Fibroblast of the aortic adventitia (primary cell): ENCODE measurements at regions not wholly inside any gene's neighbourhood (a gene's known extent, or its start where the extent isn't known, plus 50 kb on each side); places are given as distances from the start of the nearest gene placed in this dataset.

Experiments used
- DNase-seq: peaks from one replicate; pipeline ENCODE4 v3.0.0-alpha.2; 2010; ENCODE audit warnings: low read depth
- H3K4me3 ChIP-seq: 2 replicates; pipeline ENCODE4 v1.5.1; 2011; ENCODE audit warnings: low read depth, mild to moderate bottlenecking, control low read depth, low read length, moderate library complexity
- TF ChIP-seq, protein P1 (sequence below): IDR thresholded peaks from 2 replicates; pipeline ENCODE4 v1.5.1; 2011; ENCODE audit warnings: mild to moderate bottlenecking, low read length, control low read depth, inconsistent platforms; ENCODE audit not compliant: insufficient read depth

DNA sequence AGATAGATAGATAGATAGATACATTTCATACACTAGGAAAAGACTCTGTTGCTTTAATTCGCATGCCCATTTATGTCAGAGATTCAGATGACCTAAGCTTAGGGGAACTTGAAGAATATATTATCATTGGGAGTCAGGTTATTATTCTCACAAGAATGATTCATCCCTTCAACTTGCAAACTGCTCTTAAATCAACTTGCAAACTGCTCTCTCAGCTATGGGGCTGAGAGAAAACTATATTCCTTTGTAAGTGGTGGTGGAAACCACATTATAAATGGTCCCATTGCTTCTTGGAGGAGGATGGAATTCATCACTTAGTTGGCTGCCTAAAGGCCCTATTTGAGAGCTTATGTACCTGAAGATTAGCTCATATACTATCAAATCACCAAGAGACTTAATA lies 160.9 kb upstream of the STAC start:
- peak; percentile 52 for DNase-seq
- no peak overlapping the region for H3K4me3 ChIP-seq
- TF ChIP-seq, protein P1, sequence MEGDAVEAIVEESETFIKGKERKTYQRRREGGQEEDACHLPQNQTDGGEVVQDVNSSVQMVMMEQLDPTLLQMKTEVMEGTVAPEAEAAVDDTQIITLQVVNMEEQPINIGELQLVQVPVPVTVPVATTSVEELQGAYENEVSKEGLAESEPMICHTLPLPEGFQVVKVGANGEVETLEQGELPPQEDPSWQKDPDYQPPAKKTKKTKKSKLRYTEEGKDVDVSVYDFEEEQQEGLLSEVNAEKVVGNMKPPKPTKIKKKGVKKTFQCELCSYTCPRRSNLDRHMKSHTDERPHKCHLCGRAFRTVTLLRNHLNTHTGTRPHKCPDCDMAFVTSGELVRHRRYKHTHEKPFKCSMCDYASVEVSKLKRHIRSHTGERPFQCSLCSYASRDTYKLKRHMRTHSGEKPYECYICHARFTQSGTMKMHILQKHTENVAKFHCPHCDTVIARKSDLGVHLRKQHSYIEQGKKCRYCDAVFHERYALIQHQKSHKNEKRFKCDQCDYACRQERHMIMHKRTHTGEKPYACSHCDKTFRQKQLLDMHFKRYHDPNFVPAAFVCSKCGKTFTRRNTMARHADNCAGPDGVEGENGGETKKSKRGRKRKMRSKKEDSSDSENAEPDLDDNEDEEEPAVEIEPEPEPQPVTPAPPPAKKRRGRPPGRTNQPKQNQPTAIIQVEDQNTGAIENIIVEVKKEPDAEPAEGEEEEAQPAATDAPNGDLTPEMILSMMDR, result no peak

- TF ChIP-seq, protein P1, result no peak
- no peak for DNase-seq
Observed at GRCh38 chr3:36220173-36220572, 160.1 kb upstream of the STAC start.

GRCh38 chr3:36221975-36222374 lies 158.3 kb upstream of the STAC start:
- TF ChIP-seq, protein P1, result no peak

More at GRCh38 chr3:36220173-36220572, 160.1 kb upstream of the STAC start:
- no peak overlapping the region for H3K4me3 ChIP-seq

DNA sequence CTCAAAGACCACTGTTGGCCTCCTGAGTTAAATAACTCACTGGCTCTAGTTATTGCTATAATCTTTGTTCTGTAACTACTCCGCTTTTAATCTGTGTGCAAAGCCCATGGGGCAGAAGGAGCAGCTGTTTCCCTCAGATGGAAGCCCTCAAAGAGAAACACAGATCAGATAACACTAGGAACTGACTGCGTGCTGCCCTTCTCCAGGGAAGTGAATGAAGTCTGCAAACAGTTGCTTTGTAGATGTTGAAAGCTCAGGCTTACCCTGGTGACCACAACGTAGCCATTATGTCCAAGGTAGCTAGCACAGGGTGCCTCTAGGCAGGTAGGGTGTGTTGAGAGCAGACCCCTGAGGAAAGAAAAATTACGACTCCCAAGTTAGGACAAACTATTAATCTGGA lies 152.3 kb upstream of the STAC start:
- TF ChIP-seq, protein P1, result no peak
- DNase-seq, result no peak
- no peak overlapping the region for H3K4me3 ChIP-seq

More at GRCh38 chr3:36221975-36222374, 158.3 kb upstream of the STAC start:
- no peak for DNase-seq
- H3K4me3 ChIP-seq, result no peak overlapping the region

- TF ChIP-seq, protein P1, result no peak
- H3K4me3 ChIP-seq, result no peak overlapping the region
- no peak for DNase-seq
Observed at GRCh38 chr3:36229496-36229895, 150.8 kb upstream of the STAC start.

DNA sequence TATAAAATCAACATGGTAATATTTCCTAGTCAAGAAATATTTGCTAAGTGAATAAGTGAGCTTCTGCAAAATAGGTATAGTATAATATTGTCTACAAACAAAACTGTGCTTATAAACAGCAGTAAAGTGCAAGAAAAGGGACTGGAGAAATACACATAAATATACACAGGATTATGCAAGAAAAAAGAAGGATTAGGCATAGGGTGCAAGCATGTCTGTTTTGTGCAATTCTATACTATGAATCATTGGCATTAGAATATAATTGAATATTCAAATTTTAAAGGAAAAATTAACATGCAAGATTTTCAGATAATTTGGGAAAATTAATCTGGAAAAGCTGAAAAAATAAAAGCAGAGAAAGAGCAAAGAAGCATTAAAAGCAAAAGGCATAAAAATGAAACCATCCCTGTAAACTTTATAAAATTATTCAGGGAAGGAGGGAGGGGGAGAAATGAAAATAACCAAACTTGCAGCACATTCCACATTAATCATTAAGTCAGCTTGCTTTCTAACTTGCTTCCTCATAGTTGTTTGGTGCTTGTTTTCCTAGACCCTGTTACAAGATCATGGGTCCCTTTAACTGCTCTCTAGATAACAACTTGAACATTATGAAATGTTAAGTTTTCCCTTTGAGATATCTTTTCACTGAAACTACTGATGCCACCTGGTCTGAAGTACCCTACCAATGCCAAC lies 147.4 kb upstream of the STAC start:
- TF ChIP-seq, protein P1, result no peak
- no peak for DNase-seq
- no peak overlapping the region for H3K4me3 ChIP-seq

- peak; percentile 7 for DNase-seq
- no peak overlapping the region for H3K4me3 ChIP-seq
- TF ChIP-seq, protein P1, result no peak
Observed at GRCh38 chr3:36244728-36245127, 135.6 kb upstream of the STAC start.
